ENCODE measurements at regions not wholly inside any gene's neighbourhood (a gene's known extent, or its start where the extent isn't known, plus 50 kb on each side); places are given as distances from the start of the nearest gene placed in this dataset.

GRCh38 chr20:33910529-33911327, 83.0 kb upstream of the RALY start:
- no peak for TF ChIP-seq CTCF (IDR thresholded peaks at IDR 0.05)
- no peak for TF ChIP-seq POLR2AphosphoS5 (IDR thresholded peaks at IDR 0.05; ENCODE audit: low read depth, low read length)
- TF ChIP-seq SIN3A (IDR thresholded peaks at IDR 0.05; ENCODE audit: borderline replicate concordance, insufficient read depth, low read depth, low read length), result no peak
- TF ChIP-seq TCF7L2 (IDR thresholded peaks at IDR 0.05; ENCODE audit: low read depth, low read length), result no peak

Measured in Panc1 (cell line).